NCI-H1694 treated with DMSO at 0.1 percent for 48 hours (cell line): ENCODE measurements at regions not wholly inside any gene's neighbourhood (a gene's known extent, or its start where the extent isn't known, plus 50 kb on each side); places are given as distances from the start of the nearest gene placed in this dataset.

Experiments used
- DNase-seq: peaks from one replicate; lab custom pipeline; 2025; lab: John Stamatoyannopoulos, UW

- DNase-seq: no peak
These were observed 273.2 kb upstream of the MPDZ start for GRCh38 chr9:13552606-13553215.

GRCh38 chr9:13550519-13550918 lies 271.0 kb upstream of the MPDZ start:
- DNase-seq: no peak

GRCh38 chr9:13548535-13548934 lies 269.0 kb upstream of the MPDZ start:
- no peak for DNase-seq

- no peak for DNase-seq
These were observed 255.6 kb upstream of the MPDZ start for GRCh38 chr9:13535141-13535540.

- no peak for DNase-seq
These were observed 254.5 kb upstream of the MPDZ start for GRCh38 chr9:13534006-13534405.

DNA sequence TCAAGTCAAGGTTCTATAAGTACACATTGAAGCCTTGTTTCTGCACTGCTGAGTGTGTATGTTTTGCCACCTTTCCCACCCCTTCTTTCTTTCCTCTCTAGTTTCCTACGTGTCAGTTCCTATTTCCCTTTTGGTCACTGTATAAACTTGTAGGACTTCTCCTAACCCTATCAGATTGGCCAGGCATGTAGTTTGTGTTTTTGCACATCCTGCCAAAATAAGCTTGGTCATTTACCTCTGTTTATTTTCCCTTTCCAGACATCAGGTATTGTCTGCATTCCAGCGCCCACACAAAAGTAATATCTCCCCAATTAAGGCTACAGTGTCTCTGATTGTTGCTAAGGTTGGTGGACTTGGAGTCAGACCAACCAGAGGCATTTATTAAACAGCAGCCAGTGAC lies 252.9 kb upstream of the MPDZ start:
- DNase-seq: no peak

DNA sequence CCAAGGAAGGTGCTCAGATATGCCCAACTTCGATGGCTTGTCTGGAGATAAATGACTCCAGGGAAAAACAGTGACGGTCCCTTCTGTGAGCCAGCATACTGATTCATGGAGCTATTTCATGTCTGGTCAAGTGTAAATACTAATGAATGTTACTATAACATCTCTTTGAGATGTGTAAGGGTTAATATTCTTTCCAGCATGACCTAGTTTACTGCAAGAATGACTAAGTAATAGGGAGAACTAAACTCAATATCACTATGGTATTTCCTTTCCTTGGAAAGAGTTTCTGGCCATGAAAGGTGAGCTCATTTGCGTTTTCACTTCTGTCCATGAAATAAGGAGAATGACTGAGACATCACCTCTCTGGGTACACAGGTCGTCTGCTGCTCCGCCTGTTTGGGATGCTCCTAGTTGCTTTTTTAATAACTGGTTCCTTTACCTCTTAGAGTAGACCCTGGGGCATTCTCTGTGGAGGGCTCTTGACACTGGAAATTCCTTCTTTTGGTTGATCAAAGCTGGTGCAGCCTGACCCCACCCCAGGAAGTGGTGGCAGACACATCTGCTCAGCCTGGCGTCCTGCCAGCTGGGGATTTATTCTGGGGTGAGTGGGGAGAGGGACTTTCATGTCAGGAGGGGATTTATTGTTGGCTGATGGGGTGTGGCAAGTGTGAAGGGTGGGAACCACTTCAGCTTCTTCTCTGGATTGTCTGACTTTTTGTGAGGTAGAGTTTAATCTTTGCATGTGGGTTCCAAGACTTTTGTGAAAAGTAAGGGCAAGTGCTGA lies 250.0 kb upstream of the MPDZ start:
- no peak for DNase-seq

- DNase-seq: no peak
These were observed 244.8 kb upstream of the MPDZ start for GRCh38 chr9:13524245-13524644.

GRCh38 chr9:13520069-13520468 lies 240.6 kb upstream of the MPDZ start:
- no peak for DNase-seq

- DNase-seq: no peak
These were observed 234.4 kb upstream of the MPDZ start for GRCh38 chr9:13513716-13514444.

GRCh38 chr9:13513286-13513685 lies 233.8 kb upstream of the MPDZ start:
- no peak for DNase-seq

DNA sequence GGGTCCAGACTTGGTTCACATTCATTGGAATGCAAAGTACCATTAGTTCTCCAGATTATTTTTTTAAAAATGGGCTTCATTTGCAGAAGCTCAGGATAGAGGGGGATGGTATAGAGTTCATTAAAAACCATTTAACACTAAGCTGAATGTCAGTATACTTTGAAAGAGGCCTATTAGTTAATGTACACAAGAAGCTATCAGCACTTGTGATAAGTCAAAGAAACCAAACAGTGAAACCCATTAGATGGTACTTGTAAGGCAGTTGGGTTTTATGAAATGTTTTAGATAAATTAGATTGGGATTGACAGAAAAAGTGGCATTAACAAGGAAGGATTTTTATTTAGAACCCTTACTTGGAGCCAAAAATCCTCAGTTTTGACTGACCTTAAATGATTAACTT lies 229.2 kb upstream of the MPDZ start:
- DNase-seq: no peak

DNA sequence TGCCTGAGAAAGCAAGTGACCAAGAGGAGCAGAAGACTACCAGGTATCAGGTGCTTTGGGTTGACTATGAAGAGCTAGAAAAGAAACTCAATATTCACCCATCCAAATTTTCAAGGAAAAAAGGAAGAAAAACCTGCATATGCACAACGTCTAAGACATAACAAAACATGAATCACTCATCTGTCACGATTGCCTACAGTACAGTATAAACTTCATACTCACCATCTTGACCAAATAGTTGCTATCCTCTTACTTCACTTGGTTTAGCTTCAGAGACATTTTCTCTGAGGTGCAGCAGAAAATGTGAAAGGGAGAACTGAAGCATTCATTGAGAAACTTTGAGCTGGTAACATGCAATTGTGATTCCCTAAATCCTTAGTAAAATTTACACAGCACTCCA lies 228.6 kb upstream of the MPDZ start:
- DNase-seq: no peak

GRCh38 chr9:13505797-13506196 lies 226.3 kb upstream of the MPDZ start:
- DNase-seq: no peak

DNA sequence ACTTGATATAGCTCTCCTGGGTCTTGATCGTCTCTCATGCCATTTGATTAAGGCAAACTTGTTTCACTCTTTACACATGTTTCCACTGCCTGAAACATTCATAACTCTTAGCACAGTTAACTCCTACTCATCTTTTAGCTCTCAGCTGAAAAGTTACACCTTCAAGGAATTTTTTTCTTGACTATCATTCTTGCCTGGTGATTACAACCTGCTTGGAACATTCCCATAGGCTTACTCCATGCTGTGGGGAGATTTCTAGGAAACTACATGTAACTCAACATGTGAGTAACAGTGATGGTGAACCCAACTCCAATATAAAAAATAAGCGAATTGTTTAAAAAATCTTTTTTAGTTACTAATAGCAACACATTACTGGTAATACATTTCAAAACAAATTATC lies 224.1 kb upstream of the MPDZ start:
- no peak for DNase-seq

DNA sequence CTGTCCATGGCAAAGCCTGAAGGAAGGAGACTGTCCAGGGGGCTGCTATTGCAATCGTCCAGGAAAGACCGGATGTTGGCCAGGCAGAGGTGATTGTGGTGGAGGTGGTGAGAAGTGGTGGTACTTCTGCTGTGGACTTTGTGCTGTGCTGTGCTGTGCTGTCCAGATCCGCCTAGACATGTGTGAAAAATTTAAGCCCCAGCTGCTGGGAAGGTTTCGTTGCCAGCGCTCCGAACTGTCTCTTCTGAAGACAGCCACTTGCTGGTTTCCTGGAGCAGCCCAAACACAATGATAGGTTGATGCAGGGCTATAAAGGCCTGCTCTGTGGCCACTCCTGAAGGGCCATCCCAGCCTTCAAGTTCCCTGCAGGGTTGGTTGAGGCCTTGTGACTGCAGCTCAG lies 223.0 kb upstream of the MPDZ start:
- DNase-seq: no peak

GRCh38 chr9:13501018-13501417 lies 221.5 kb upstream of the MPDZ start:
- no peak for DNase-seq

DNA sequence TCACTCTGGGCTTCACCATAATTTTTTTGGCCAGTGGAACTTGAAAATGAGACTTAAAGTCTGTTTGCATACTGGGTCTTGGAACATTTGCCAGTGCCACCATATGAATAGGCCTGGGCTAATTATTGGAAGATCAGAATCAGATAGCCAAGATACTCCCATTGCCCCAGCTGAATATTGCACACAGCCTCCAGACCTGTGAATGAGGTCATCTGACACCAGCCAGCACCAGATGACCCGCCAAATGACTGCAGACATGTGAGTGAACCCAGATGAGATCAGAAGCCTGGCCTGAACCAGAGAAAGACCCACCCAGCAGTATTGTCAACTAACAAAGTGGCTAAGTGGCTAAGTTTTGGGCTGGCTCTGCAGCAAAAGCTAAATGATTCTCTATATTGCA lies 220.5 kb upstream of the MPDZ start:
- no peak for DNase-seq

GRCh38 chr9:13493697-13494096 lies 214.2 kb upstream of the MPDZ start:
- no peak for DNase-seq

DNA sequence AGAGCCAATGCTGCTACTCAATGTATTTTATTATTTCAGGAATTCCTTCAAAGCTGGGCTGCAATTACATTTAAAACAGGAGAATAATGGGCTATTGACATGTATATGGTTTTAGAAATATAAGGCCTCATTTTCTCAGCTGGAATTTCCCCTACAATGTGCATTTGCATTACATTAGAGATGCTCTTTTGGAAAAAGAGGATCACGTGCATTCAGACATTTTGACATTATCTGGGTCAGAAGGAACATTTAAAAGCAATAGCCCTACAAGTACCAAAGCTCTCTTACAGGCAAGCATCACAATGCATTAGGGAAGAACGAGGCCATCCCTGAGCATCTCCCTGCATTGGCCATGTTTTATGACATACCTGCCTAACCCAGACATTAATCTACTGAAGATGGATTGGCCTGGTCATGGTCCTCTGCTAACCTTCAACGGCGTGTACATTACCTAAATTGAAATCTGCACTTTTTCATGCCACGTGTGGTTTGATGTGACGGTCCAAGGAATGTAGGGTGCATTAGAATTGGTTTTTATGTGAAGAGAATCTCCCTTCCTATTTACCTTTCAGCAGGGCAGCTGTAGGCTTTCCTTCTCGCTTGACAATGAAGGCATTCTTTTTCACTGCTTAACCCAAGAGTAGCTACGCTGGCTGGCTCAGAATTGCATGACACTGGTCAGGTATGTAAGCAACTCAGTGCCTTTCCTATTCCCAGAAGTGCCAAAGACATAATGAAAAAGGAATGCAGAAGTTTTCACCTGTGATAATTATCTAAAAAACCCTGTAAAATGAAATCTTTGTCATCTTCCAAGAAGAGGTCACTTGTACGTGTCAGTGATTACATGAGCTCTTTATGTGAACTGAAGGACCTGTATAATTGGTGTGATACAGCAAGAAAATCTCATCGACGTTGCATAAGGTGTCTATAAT lies 212.3 kb upstream of the MPDZ start:
- no peak for DNase-seq

DNA sequence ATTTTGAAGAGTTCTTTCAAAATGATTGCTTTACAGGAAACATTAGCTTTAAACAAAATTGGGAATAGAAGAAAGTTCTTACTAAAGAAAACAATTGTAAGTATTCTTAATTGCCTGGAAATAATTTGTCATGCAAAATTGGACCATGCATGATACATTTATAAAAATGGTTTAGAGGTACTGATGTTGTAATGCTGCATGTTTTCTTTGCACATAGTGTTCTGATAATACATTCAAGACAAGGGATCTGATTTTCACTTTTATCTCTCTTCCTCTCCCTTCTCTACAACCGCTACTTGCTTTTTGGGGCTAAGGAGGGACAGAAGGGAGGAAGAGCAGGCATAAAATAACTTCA lies 211.6 kb upstream of the MPDZ start:
- DNase-seq: no peak

DNA sequence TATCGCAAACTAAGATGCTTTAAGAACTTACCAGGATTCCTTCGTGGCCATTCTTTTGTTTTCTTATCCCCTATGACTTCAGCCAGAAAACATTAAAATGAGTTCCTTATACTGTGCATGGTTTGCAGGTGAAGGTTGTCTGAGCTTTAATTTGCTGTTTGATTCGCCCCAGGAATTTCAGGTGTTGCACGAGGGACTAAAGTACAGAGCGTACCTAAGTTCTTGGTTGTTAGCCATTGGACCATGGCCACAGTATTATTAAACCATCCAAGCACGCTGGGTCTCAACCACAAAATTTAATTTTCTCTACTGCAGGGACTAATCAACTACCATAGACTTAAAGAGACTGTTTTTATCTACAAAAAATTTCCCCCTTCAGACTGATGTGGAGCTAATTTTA lies 208.4 kb upstream of the MPDZ start:
- DNase-seq: no peak
